RPMI7951 (cell line): ENCODE measurements at regions not wholly inside any gene's neighbourhood (a gene's known extent, or its start where the extent isn't known, plus 50 kb on each side); places are given as distances from the start of the nearest gene placed in this dataset.

Experiments
- DNase-seq: peaks from one replicate; pipeline ENCODE4 v3.0.0-alpha.2; 2012; ENCODE audit warnings: low read depth

DNA sequence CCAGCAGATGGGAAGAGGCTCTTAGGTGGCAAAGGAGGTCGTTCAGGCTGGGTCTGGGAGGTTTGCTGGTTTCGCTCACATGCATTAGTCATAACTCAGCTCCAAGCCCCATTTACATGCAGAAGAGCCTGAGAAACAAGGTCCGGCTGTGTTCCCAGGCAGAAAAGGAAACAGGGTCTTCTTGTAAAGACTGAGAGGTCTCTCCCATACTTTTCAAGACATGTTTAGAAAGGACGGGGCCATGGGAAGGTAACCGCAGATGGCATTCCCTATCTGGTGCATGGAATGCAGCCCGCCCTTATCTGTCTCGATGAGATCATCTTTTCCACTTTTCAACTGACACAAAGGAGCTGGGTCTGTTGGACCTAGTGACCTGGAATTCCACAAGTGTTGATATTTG is 389.0 kb upstream of the CDH11 start:
- DNase-seq, result peak; percentile 86

DNA sequence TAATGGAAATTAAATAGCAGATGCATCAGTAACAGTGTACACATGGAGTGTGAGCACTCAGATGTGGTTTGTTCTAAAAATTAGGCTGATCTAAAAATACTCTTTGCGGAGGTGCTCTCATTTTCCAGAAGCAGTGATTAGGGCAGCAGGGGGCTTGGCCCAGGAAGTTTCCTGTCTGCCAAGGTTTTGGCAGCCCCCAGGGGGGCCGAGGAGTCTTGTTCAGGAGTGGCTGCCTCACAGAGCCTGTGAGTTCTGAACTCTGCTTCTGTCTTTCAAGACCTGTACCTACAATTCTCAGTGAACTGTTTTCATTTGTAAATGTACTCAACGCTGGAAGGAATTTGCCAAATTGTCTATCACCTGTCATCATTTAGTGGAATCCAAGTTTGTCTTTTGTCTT is 388.4 kb upstream of the CDH11 start:
- DNase-seq, result no peak

DNA sequence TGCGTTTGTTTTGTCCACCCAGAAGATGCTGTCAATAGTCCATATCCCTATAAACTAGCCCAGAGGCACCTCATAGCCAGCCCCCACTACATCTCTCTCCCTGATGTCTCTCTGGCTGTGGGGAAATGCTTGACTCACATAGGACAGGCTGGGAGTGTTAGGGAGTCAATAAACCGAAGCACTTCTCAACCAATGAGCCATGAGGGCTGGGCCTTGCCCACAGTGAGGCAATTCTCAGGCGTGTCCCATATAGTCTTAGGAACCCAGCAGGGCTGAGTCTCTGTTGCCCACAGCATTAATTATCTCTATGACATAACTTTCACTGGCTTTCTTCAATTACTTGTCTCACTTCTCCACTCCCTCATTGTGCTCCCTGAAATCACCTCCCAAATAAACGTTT is 387.3 kb upstream of the CDH11 start:
- DNase-seq, result peak; percentile 53

DNA sequence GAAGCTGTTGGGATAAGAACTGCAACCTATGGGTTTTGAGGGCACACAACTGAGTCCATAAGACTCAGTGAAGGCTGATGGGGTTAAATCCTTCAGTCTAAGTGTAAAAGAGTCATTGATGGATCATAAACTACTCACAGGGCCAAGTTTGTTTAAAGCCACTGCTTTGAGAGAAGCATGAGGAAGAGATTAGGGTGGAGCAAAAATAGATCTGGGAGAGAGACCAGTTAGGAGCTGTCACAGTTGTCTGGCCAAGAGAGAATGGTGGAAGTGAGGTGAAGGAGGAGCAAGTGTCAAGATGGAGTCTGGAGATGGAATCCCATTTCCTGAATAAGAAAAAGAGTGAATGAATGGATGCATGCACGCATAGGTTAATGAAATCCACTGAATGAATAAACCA is 379.1 kb upstream of the CDH11 start:
- DNase-seq, result peak; percentile 20

DNA sequence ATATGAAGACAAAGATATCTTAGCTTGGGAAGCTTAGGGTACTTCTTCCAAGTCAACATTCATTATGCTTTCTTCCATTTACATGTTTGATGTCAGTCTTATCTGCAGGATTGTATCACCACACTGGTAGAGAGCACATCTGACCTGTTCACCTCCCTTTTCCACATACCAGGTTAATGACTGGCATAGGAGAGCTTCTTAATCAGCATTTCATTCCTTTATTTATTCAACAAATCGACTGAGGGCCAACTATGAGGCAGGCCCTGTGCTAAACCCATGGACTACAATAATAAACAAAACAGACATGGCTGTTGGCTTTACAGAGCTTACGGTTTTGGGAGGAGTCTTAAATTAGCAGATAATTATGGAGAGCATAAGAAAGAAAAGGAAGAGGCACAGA is 378.1 kb upstream of the CDH11 start:
- peak; percentile 17 for DNase-seq

DNA sequence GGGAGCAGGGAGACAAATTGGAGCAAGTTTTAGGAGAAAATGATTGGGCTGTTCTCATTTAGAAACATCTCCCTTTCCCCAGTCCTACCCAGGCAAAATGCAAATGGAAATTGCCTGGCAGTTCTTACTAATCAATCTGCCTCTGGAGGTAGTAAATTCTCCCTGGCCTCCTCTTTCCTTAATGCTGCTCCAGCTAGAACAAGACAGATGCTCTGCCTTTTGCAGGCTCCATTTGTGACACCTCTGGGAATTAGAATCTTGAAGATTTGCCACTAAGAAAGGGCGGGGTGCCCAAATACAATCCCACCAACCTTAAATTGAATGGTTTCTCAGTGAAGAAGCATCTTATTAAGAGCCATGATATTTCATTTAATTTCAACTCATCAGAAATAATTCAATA is 377.7 kb upstream of the CDH11 start:
- no peak for DNase-seq

DNA sequence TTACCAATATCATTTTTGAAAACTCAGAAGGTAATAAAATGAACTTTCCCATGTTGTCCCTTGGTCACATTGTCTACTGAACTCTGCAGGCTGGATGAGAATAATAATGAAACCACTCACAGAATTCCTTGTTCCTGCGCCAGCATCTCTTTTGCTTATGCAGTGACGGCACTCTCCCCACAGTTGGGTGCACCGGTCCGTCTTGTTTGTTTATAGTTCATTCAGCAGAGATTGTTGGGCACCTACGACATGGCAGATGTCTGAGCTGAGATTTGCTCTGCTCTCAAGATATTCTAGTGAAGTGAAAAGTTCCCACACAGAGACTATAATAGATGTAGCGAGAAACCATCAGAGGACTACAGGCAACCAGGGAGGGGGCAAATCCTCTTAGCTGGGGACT is 375.7 kb upstream of the CDH11 start:
- peak; percentile 65 for DNase-seq

DNA sequence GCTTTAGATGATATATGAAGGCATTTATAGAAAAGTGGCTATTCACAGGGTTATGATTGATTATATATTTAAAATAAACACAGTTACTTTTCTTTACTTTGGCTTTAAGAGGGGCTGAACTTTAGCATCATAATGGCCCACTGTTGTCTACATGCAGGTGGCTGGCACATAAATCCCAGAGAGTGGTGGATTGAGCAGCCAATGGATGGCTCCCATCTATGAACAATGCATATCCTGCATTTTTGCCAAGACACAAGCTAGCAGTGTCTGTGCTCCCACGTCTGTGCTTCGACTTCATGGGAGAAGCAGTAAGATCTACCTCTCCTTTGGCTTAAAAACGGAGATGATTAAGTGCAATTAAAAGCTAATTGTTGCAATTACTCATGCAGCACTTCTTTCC is 373.2 kb upstream of the CDH11 start:
- no peak for DNase-seq

DNA sequence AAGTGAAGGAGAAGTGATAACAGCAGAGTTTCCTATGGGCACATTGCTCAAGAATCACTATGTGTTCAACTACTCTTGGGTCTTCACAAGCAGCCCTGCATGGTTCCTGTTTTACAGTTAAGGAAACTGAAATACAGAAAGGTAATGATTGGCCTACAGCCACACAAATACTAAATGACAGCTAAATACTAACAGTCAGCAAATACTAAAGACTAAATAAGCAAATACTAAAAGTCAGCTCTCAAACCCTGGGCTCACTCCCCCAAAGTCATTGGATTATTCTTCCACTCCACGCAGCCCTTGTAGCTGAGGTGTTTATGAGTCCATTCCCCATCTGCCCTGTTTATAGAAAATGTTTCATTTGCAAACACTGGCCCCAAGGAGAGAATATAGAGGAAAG is 372.7 kb upstream of the CDH11 start:
- no peak for DNase-seq

DNA sequence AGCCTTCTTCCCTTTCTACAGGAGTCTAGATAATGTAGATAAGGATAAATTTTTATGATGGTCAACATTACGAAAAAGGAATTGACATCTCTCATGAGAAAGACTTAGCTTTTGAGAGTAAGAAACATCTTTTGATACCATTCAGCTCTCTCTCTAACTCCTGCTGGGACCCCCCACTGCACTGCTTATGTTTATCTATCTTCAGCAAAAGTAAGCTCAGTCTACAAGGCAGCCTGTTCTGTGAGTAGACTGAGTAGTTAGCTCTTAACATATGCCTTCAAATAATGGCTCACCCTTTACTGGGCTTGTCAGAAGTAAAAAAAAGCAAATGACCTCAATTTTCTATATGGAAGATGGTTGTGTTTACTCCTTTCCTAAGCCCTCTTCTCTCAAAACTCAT is 372.2 kb upstream of the CDH11 start:
- no peak for DNase-seq

DNA sequence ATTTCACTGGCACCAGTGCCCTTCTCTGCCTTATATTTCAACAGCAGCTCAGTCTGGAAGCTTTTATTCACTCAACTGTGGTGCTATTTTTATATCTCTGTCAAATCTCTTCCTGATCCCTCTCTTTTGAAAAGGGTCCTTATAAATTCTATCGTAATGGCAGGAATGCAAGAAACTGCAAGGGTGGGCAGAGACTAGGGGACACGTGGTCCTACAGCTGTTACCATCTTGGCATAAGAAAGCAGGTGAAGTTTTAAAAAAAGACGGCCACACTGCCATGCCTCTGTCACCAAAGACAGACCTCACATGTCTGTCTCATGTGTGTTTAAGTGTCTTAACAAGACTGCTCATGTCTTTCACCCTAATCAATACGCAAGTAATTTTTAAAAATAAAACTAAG is 368.4 kb upstream of the CDH11 start:
- no peak for DNase-seq

DNA sequence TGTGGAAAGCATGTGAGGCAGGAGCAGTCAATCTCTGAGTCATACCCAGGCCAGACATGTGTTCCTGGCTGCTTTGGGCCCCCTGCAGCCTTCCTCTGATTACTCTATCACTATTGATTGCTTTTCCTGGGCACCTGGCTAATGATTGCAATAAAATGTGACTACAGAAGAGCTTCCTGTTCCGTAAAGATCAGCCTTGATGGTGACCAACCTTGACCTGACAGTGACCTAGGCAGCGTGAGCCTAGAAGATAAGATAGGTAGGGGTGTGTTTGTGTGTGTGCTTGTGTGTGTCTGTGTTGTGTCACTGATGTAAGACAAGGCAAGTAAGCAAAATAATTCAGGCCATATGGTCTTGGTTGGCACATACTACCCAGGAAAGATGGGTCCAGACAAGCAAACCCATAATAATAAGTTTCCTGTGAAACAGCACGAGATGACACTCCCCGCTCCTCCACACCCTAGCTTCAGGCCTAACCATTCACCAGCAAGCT is 367.7 kb upstream of the CDH11 start:
- DNase-seq, result peak; percentile 53

DNA sequence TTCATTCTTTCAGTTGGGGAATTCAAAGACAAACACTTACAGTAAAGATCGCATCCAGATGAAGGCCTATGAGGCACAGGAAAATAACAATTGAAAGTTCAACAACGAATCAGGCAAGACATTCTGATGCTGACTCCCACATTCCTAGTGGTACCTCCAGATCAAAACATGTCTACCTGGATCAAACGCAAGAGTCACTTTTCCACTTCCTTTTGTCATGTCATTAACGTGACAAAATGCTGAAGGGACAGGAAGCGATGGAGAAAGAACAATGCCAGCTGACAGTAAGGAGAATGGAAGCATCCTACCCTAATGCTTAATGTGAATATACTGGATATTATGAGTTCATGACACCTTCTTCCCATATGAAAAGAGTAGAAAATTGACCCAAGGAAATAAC is 365.4 kb upstream of the CDH11 start:
- DNase-seq, result no peak

DNA sequence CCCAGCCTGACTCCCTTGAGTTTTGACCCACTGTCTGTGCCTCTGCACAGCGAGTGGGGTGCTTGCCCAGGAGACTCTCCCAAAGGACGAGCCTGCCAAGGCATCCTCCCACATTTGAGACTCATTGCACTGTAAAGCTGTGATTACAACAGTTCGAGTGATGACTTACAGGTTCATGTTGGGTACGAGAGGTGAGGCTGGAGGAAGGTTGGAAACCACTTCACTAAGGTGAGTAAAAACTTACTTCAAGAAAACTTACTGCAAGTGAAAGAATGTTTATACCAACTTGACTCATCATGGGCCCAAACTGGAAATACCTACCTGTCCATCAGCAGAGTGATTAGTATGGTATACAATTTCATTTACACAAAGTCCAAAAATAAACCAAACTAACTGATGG is 360.1 kb upstream of the CDH11 start:
- no peak for DNase-seq

DNA sequence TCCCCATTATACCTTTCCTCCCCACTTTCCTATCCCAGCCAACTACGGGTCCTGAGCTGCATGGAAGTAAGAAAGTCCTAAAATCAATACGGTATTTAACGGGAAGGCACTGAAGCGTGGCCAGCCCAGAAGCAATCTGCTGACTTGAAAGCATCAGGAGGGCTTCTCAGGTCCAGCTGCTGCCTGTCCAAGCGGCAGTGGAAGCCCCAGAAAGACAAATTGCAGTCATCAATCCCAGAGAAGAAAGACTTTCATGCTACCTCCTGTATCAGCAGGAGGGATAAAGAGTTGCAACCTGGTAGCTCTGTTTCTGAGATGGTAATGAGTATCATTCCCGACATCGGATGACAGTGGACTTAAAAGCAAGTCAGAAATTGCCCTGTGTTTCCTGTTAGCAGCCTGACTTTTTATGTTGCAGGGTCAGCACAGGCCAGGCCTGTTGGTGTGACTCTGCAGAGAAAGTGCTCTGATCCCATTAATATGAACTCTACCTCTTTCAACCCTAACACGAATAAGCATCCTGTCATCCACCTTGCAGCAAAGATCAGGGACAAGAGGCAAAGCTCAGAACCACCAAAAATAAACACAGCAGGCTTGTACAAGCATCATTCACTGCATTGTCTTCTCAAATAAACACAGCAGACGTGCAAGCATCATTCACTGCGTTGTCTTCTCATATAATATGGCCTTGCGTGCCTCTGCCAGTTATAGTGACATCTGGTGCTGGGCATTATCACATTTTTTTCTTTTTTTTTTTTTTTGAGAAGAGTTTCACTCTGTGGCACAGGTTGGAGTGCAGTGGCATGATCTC is 358.6 kb upstream of the CDH11 start:
- DNase-seq, result peak; percentile 14

DNA sequence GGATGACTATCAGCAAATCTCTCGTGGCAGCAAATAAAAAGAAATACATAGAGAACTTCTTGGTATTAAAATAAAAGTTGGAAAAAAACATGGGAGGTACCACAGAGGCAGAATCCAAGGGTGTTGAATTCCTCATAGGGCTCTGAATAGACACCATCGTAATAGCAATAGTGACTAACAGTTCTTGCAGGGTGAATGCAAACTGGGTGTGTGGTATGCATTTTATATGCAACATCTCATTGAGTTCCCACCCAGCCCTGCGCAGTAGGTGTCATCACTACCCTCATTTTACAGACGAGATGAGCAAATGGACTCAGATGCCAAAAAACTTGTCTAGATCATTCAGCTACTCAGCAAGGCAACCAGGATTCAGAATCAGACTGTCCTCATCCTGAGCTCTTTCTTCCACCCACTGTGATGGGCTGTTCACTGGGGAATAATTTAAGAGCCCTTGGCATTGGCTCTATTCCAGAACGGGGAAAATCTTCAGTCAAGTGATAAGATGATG is 354.6 kb upstream of the CDH11 start:
- DNase-seq, result peak; percentile 33

DNA sequence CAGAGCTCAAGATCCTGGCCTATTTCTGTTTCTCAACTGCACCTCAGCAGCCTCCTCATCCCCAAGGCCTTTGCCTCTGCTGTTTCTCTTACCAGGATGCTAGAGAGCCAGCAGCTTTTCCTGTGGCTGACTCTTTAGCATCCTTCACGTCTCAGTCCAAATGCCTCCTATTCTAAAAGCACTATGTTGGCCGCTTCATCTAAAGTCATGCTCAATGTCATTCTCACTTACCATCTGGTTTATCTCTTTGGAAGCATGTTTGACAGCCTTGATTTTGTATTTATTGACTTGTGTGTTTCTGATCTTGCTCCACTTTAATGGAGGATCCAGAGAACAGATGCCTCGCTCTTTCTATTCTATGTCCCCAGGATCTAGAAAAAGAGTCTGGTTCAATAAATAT is 351.8 kb upstream of the CDH11 start:
- no peak for DNase-seq

DNA sequence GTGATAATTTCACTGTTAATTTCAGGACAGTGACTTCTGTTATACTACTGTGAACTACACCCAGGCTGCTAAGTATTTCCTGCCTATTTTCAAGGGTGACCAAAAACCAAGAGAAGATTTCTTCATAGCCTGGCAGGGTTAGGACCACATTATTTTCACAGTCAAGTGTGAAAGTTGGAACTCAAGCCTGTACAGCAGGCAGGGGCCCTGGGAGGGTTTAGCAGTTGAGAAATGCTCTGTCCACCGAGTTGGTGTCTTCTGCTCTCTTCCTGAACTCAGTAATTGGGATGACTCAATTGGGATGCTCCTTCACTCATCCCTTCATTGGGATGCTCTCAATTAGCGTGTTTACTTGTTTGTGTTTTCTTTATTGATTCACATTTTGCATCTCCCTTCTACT is 347.3 kb upstream of the CDH11 start:
- no peak for DNase-seq

DNA sequence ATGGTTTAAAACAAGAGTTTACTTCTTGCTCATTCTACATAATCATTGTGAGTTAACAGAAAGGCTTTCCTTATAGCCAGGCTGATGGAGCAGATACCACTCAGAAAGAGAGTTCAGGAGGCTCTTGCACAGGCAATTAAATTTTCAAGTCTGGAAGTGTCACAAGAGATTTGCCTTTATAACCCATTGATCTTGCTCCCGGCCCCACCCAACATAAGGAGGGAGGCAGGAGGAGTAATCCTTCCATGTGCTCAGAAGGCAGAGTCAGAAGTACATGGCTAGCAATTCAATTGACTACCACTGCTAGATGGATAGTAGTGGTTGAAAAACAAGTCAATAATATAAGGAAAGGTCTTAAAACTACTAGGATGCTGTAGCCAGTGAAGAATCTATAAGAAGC is 346.3 kb upstream of the CDH11 start:
- no peak for DNase-seq

DNA sequence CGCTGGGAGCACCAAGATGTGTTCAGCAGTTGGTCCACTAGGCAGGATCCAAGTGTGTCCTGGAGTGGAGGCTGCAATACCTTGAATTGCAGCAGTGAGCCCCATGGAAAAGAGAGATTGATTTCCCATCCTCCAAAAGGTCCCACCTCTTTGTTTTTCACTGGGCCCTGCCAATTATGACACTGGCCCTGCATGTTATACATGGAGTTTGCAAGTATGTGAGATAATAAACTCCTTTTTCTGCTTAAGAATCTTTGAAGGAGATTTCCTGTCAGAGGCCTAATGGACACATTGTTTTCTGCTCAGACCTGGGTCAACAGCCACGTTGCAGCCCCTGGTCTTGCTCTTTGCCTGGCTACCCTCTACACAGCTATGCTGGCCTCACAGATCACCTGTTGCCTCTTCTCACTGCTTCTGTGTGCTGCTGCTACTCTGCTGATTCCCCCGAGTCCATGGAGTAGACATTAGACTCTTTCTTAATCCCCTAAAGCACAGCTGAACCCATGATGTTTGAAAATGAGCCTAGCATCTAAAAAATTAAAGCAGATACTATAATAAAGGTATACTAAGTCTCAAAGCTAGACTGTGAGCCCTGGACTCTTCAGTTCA is 341.9 kb upstream of the CDH11 start:
- DNase-seq, result no peak

DNA sequence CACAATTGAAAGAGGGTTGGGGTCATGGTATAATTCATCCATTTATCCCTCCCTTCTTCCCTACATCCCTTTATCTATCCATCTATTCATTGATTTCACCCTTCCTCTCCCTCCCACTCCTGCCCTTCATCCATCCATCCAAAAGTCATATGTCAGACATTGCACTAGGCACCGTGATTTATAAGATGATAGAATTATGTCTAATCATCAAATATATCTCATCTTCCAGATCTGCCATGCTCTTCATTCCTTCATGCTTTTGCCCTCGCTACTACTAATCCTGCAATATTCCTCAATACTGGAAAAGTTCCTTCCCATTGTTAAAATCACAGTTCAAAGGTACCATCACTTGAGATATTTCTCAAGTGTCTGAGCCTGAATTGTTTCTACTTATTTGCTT is 335.2 kb upstream of the CDH11 start:
- DNase-seq, result no peak

DNA sequence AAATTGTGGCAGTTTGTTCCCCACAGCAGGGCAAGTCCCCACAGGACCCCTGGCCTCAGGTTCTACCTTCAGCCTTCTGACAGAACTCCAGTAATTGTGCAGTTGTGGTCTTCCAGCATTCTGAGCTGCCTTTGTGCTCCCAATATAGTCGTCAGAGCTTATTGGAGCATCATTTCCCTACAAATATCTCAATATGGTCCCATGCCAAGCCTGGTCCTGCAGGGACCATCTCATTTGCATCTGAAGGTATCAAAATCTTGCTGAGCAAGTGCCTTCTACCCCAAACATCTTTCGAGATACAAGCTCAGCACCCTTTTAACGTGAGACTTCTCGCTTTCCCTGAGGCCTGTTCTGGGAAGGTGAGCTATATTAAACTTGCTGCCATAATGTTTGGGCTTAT is 333.9 kb upstream of the CDH11 start:
- no peak for DNase-seq

DNA sequence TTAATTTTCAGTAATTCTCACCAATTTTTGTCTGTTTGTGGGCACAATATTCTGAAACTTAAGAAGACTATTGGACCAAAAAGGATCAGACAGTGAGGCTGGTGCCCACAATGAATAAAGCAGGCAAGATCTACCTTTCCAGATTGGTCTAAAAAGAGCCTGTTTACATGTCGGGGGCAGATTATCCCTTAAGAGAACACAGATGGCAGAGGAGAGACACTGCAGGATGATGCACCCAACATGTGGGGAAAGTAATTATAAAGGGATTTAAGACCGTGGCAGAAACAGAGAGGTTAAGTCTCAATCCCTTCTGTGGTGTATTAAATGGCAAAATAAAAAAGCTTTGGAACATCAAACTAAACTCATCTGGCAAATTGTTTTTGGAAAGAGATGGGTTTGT is 331.8 kb upstream of the CDH11 start:
- peak; percentile 31 for DNase-seq
